ENCODE measurements at regions not wholly inside any gene's neighbourhood (a gene's known extent, or its start where the extent isn't known, plus 50 kb on each side); places are given as distances from the start of the nearest gene placed in this dataset.

DNA sequence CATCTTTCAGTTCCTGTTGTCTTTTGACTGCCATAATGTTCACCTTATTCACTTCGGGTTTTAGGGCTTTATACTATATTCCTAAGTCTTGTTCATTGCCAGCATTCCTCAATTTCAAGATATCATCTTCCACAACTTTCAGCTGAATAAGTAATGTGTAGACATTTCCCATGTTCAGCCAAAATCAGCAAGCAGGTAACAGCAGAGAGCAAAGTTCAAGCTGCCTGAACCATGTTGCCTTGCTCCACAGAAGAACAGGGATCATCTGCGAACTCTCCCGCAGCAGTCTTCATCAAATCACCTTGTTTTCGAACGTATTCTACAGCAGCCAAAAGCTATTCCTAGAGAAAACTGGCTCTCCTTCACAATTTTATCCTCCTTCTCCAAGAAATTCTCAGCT is 95.3 kb upstream of the CCDC112 start:
- TF ChIP-seq POLR2A (IDR thresholded peaks at IDR 0.05; ENCODE audit: low read depth, low read length) (no peak), POLR2AphosphoS5 (IDR thresholded peaks at IDR 0.05; ENCODE audit: low read depth, low read length) (no peak), TAF1 (IDR thresholded peaks at IDR 0.05; ENCODE audit: low read depth, low read length) (no peak)
